Ishikawa (cell line): ENCODE measurements at regions not wholly inside any gene's neighbourhood (a gene's known extent, or its start where the extent isn't known, plus 50 kb on each side); places are given as distances from the start of the nearest gene placed in this dataset.

Source experiments
- CEBPB ChIP-seq: IDR thresholded peaks from 2 replicates; pipeline ENCODE4 v1.6.1; 2012
- CREB1 ChIP-seq: IDR thresholded peaks from 2 replicates; pipeline ENCODE4 v1.6.1; 2012; ENCODE audit warnings: low read depth
- EGR1 ChIP-seq: IDR thresholded peaks from 2 replicates; pipeline ENCODE4 v1.6.1; 2012
- EP300 ChIP-seq: IDR thresholded peaks from 2 replicates; pipeline ENCODE4 v1.6.1; 2012; ENCODE audit warnings: borderline replicate concordance
- FOXM1 ChIP-seq: IDR thresholded peaks from 2 replicates; pipeline ENCODE4 v1.6.1; 2012; ENCODE audit warnings: low read depth, borderline replicate concordance
- MAX ChIP-seq: IDR thresholded peaks from 2 replicates; pipeline ENCODE4 v1.6.1; 2012
- NFIC ChIP-seq: IDR thresholded peaks from 2 replicates; pipeline ENCODE4 v1.6.1; 2012
- RAD21 ChIP-seq: IDR thresholded peaks from 2 replicates; pipeline ENCODE4 v1.6.1; 2012; ENCODE audit warnings: low read depth
- TAF1 ChIP-seq: IDR thresholded peaks from 2 replicates; pipeline ENCODE4 v1.6.1; 2012; ENCODE audit warnings: low read depth, mild to moderate bottlenecking
- TCF12 ChIP-seq: IDR thresholded peaks from 2 replicates; pipeline ENCODE4 v1.6.1; 2012; ENCODE audit warnings: low read depth
- TEAD4 ChIP-seq: IDR thresholded peaks from 2 replicates; pipeline ENCODE4 v1.6.1; 2012
- YY1 ChIP-seq: IDR thresholded peaks from 2 replicates; pipeline ENCODE4 v1.6.1; 2012; ENCODE audit warnings: low read depth
- ZBTB7A ChIP-seq: IDR thresholded peaks from 2 replicates; pipeline ENCODE4 v1.6.1; 2012; ENCODE audit warnings: low read depth
- TF ChIP-seq, protein P1 (sequence below): IDR thresholded peaks from 2 replicates; pipeline ENCODE4 v1.6.1; 2012
- TF ChIP-seq, protein P2 (sequence below): IDR thresholded peaks from 2 replicates; pipeline ENCODE4 v1.6.1; 2012; ENCODE audit warnings: low read depth, mild to moderate bottlenecking

DNA sequence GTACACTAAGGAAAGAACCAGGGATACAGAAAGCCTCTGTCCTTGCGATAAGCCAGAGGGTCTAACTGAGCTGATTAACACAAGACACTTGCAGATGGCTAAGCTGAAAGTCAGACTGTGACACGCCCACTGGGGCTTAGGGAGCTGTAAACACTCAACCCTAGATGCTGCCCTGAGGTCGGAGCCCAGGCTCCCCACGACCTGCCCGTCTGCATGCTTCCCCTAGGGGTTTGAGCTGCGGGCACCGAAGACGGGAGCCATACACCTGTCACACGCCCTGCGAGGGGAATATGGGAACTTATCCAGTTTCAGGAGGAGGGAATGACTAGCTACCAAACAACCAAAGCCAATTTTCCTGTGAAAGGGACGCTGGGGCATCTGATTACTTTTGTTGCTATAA is 96.0 kb downstream of the HTR5A start:
- no peak for TF ChIP-seq NFIC
- TF ChIP-seq, protein P1, sequence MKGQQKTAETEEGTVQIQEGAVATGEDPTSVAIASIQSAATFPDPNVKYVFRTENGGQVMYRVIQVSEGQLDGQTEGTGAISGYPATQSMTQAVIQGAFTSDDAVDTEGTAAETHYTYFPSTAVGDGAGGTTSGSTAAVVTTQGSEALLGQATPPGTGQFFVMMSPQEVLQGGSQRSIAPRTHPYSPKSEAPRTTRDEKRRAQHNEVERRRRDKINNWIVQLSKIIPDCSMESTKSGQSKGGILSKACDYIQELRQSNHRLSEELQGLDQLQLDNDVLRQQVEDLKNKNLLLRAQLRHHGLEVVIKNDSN: no peak
- no peak for TF ChIP-seq RAD21
- no peak for TF ChIP-seq EGR1

GRCh38 chr7:155166673-155167370 is 96.7 kb downstream of the HTR5A start:
- TF ChIP-seq, protein P2, sequence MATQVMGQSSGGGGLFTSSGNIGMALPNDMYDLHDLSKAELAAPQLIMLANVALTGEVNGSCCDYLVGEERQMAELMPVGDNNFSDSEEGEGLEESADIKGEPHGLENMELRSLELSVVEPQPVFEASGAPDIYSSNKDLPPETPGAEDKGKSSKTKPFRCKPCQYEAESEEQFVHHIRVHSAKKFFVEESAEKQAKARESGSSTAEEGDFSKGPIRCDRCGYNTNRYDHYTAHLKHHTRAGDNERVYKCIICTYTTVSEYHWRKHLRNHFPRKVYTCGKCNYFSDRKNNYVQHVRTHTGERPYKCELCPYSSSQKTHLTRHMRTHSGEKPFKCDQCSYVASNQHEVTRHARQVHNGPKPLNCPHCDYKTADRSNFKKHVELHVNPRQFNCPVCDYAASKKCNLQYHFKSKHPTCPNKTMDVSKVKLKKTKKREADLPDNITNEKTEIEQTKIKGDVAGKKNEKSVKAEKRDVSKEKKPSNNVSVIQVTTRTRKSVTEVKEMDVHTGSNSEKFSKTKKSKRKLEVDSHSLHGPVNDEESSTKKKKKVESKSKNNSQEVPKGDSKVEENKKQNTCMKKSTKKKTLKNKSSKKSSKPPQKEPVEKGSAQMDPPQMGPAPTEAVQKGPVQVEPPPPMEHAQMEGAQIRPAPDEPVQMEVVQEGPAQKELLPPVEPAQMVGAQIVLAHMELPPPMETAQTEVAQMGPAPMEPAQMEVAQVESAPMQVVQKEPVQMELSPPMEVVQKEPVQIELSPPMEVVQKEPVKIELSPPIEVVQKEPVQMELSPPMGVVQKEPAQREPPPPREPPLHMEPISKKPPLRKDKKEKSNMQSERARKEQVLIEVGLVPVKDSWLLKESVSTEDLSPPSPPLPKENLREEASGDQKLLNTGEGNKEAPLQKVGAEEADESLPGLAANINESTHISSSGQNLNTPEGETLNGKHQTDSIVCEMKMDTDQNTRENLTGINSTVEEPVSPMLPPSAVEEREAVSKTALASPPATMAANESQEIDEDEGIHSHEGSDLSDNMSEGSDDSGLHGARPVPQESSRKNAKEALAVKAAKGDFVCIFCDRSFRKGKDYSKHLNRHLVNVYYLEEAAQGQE: no peak
- TF ChIP-seq TEAD4 (no peak), TCF12 (no peak), MAX (peak; percentile 93), YY1 (no peak), NFIC (no peak), RAD21 (no peak), EGR1 (no peak), ZBTB7A (no peak), CEBPB (no peak), CREB1 (no peak)
- TF ChIP-seq, protein P1: peak; percentile 68

DNA sequence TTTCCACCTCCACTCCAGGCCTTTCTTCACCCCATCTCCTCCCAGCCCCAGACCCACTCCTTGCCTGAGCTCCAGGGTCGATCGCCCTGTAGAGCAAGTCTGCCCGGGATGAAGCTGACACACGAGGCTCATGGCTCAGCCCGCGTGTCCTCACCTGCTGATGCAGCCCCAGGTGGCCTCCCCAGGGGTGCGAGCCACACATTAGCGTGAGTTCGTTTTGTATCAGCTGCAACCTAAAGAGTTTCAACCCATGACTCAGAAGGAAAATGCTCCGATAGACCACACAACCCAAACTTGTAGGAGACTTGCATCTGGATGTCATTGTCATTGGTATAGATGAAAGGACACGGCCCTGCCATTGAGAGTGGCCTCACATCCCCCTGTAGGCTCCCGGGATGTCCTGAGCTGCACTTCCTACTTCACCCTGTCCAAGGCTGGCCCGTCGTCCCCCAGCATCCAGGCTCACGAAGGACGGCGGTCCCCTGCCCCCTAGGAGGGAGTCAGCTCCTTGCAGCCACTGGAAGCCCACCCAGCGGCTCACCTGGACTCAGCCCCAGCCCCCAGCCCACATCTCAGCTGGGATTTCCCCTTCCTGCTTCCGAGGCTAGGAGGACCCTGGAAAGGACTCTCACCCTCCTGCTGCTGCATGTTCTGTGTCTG is 97.7 kb downstream of the HTR5A start:
- TF ChIP-seq TEAD4: no peak
- no peak for TF ChIP-seq TCF12
- no peak for TF ChIP-seq TAF1
- TF ChIP-seq ZBTB7A: no peak

GRCh38 chr7:155168597-155169480 is 98.7 kb downstream of the HTR5A start:
- no peak for TF ChIP-seq ZBTB7A
- no peak for TF ChIP-seq TAF1
- TF ChIP-seq, protein P1: no peak
- TF ChIP-seq TCF12: no peak
- TF ChIP-seq FOXM1: no peak
- no peak for TF ChIP-seq TEAD4
- TF ChIP-seq NFIC: no peak
- TF ChIP-seq CEBPB: no peak
- TF ChIP-seq RAD21: no peak
- TF ChIP-seq, protein P2: no peak
- no peak for TF ChIP-seq CREB1
- no peak for TF ChIP-seq EGR1
- TF ChIP-seq YY1: no peak
- TF ChIP-seq EP300: no peak
- TF ChIP-seq MAX: no peak

DNA sequence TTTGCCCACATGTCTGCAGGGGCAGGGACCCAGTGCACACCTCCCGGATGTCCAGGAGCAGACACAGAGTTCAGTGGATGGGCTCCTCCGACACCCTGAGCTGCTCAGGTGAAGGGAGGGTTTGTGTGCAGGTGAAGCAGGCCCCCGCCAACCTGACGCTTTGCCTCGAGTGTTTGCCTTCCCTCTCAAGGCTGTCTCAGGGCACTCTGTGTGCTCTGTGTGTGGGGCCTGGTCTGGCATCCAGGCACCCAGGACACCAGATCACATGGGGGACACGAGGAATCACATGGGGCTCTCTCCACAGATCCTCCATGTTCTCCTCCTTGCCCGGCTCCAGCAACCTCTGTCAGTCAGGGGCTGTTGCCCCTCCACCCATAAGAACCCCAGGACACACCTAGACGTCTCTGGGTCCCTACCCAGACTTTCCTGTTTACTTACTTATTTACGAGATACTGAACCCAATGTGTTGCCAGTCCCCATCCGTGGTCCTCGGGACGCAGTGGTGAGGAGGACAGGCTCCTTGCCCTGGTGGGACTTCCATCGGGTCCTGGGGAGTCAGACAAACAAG is 99.5 kb downstream of the HTR5A start:
- TF ChIP-seq TAF1 (no peak), ZBTB7A (no peak), CEBPB (no peak), FOXM1 (no peak), TEAD4 (no peak)
- TF ChIP-seq, protein P2: no peak
- TF ChIP-seq, protein P1: no peak
